ENCODE measurements at regions not wholly inside any gene's neighbourhood (a gene's known extent, or its start where the extent isn't known, plus 50 kb on each side); places are given as distances from the start of the nearest gene placed in this dataset.
"Not testable (repeated sequence)": the region's sequence is repeated elsewhere in the genome, so short reads cannot be mapped to it uniquely, and the experiment has no call there.

GRCh38 chr1:240722788-240723187 is 110.8 kb upstream of the GREM2 start:
- DNase-seq (ENCODE audit: low spot score), result no peak

- DNase-seq (ENCODE audit: low spot score), result no peak
Observed at GRCh38 chr1:240720976-240721375, 109.0 kb upstream of the GREM2 start.

GRCh38 chr1:240719953-240720700 is 108.2 kb upstream of the GREM2 start:
- DNase-seq (ENCODE audit: low spot score), result no peak

- not testable (repeated sequence) for DNase-seq (ENCODE audit: low spot score)
Observed at GRCh38 chr1:240716538-240716937, 104.6 kb upstream of the GREM2 start.

- DNase-seq (ENCODE audit: low spot score), result no peak
Observed at GRCh38 chr1:240714568-240715292, 102.8 kb upstream of the GREM2 start.

GRCh38 chr1:240712014-240712731 is 100.2 kb upstream of the GREM2 start:
- no peak for DNase-seq (ENCODE audit: low spot score)

GRCh38 chr1:240711020-240711419 is 99.1 kb upstream of the GREM2 start:
- no peak for DNase-seq (ENCODE audit: low spot score)

- DNase-seq (ENCODE audit: low spot score), result no peak
Observed at GRCh38 chr1:240709676-240710075, 97.7 kb upstream of the GREM2 start.

GRCh38 chr1:240706150-240706935 is 94.4 kb upstream of the GREM2 start:
- no peak for DNase-seq (ENCODE audit: low spot score)

GRCh38 chr1:240705579-240705978 is 93.6 kb upstream of the GREM2 start:
- DNase-seq (ENCODE audit: low spot score), result peak; percentile 24

GRCh38 chr1:240701412-240701811 is 89.5 kb upstream of the GREM2 start:
- no peak for DNase-seq (ENCODE audit: low spot score)

- DNase-seq (ENCODE audit: low spot score), result no peak
Observed at GRCh38 chr1:240695416-240695815, 83.5 kb upstream of the GREM2 start.

- DNase-seq (ENCODE audit: low spot score), result no peak
Observed at GRCh38 chr1:240693844-240694243, 81.9 kb upstream of the GREM2 start.

- DNase-seq (ENCODE audit: low spot score), result no peak
Observed at GRCh38 chr1:240693036-240693435, 81.1 kb upstream of the GREM2 start.

GRCh38 chr1:240691909-240692705 is 80.2 kb upstream of the GREM2 start:
- DNase-seq (ENCODE audit: low spot score), result peak; percentile 71

GRCh38 chr1:240691501-240691900 is 79.5 kb upstream of the GREM2 start:
- no peak for DNase-seq (ENCODE audit: low spot score)

- DNase-seq (ENCODE audit: low spot score), result no peak
Observed at GRCh38 chr1:240687820-240688219, 75.9 kb upstream of the GREM2 start.

- DNase-seq (ENCODE audit: low spot score), result no peak
Observed at GRCh38 chr1:240683576-240683975, 71.6 kb upstream of the GREM2 start.

- DNase-seq (ENCODE audit: low spot score), result no peak
Observed at GRCh38 chr1:240682859-240683242, 70.9 kb upstream of the GREM2 start.

GRCh38 chr1:240682166-240682858 is 70.4 kb upstream of the GREM2 start:
- DNase-seq (ENCODE audit: low spot score), result no peak
